ENCODE measurements at regions not wholly inside any gene's neighbourhood (a gene's known extent, or its start where the extent isn't known, plus 50 kb on each side); places are given as distances from the start of the nearest gene placed in this dataset.

DNA sequence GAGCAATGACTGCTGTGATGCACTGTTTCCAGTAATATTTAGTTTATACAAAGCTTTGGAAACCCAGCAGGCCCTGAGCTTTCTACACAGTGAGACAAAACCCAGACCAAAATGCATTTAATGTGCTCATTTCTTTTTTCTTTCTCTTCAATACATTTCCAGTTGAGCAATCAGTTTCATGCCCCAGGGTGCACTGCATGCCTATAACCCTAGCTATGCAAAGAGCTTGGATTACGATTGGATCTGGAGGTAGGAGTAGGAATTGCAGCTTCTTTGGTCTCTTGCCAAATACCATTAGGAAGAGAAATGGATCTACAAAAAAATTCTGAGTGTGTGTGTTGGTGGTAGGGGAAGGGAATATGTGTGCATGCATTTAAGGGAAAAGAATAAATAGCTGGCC, 1001.4 kb downstream of the SQOR start:
- no peaks in the 10 kb centered on the region for H3K9me1 ChIP-seq (ENCODE audit: insufficient read depth, low read length)
- H3K18ac ChIP-seq (ENCODE audit: low read depth, low read length), result no peak overlapping the region
- no peak overlapping the region for H2AK5ac ChIP-seq (ENCODE audit: low read depth, low read length)
- intact Hi-C loops (cut with micrococcal nuclease), result no loop called here
- ATAC-seq (ENCODE audit: low read depth) (no peak), DNase-seq (no peak)
- no peaks in the 10 kb centered on the region for H3K4me1 ChIP-seq (ENCODE audit: control insufficient read depth, insufficient read depth, low read length)
- H4K8ac ChIP-seq (ENCODE audit: low read depth in 2 of 2, low read length in 2 of 2), result no peak overlapping the region
- no peak overlapping the region for H4K5ac ChIP-seq (ENCODE audit: low read depth, low read length)
- H2BK5ac ChIP-seq (ENCODE audit: low read depth, low read length, poor library complexity, severe bottlenecking), result no peak overlapping the region
- TF ChIP-seq, protein P1, sequence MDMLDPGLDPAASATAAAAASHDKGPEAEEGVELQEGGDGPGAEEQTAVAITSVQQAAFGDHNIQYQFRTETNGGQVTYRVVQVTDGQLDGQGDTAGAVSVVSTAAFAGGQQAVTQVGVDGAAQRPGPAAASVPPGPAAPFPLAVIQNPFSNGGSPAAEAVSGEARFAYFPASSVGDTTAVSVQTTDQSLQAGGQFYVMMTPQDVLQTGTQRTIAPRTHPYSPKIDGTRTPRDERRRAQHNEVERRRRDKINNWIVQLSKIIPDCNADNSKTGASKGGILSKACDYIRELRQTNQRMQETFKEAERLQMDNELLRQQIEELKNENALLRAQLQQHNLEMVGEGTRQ (IDR thresholded peaks at IDR 0.05; ENCODE audit: low read depth, low read length), result no peak
- TF ChIP-seq SMC3 (IDR thresholded peaks at IDR 0.05; ENCODE audit: low read depth, low read length) (no peak), MXI1 (IDR thresholded peaks at IDR 0.05; ENCODE audit: borderline replicate concordance, low read depth, low read length) (no peak), RFX5 (IDR thresholded peaks at IDR 0.05; ENCODE audit: low read depth, low read length) (no peak), MAFK (IDR thresholded peaks at IDR 0.05; ENCODE audit: low read depth, low read length) (no peak), POLR2A (IDR thresholded peaks at IDR 0.05; ENCODE audit: low read depth, low read length) (no peak), BHLHE40 (IDR thresholded peaks at IDR 0.05; ENCODE audit: low read depth, low read length) (no peak)
- TF ChIP-seq, protein P2, sequence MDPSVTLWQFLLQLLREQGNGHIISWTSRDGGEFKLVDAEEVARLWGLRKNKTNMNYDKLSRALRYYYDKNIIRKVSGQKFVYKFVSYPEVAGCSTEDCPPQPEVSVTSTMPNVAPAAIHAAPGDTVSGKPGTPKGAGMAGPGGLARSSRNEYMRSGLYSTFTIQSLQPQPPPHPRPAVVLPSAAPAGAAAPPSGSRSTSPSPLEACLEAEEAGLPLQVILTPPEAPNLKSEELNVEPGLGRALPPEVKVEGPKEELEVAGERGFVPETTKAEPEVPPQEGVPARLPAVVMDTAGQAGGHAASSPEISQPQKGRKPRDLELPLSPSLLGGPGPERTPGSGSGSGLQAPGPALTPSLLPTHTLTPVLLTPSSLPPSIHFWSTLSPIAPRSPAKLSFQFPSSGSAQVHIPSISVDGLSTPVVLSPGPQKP (IDR thresholded peaks at IDR 0.05; ENCODE audit: borderline replicate concordance, low read depth, low read length), result no peak
- TF ChIP-seq, protein P3, sequence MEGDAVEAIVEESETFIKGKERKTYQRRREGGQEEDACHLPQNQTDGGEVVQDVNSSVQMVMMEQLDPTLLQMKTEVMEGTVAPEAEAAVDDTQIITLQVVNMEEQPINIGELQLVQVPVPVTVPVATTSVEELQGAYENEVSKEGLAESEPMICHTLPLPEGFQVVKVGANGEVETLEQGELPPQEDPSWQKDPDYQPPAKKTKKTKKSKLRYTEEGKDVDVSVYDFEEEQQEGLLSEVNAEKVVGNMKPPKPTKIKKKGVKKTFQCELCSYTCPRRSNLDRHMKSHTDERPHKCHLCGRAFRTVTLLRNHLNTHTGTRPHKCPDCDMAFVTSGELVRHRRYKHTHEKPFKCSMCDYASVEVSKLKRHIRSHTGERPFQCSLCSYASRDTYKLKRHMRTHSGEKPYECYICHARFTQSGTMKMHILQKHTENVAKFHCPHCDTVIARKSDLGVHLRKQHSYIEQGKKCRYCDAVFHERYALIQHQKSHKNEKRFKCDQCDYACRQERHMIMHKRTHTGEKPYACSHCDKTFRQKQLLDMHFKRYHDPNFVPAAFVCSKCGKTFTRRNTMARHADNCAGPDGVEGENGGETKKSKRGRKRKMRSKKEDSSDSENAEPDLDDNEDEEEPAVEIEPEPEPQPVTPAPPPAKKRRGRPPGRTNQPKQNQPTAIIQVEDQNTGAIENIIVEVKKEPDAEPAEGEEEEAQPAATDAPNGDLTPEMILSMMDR (conservative IDR thresholded peaks at IDR 0.05; ENCODE audit: low read depth, low read length), result no peak
- H2AFZ ChIP-seq (replicated peaks; ENCODE audit: low read length, poor library complexity), result no peak overlapping the region
- dilution Hi-C loops (cut with HindIII; ENCODE audit: low sequenced_read_pairs, unreplicated experiment), result no loop called here
- H4K20me1 ChIP-seq (ENCODE audit: insufficient read depth, low read length), result no peaks in the 10 kb centered on the region
- no peak overlapping the region for H3K4me2 ChIP-seq (ENCODE audit: low read depth, low read length)
- H3K9ac ChIP-seq (ENCODE audit: low read depth, low read length), result no peak overlapping the region
- no TSS peak for BruUV-seq (replicated peaks)
- H3K36me3 ChIP-seq (ENCODE audit: control insufficient read depth, insufficient read depth, low read length), result no peaks in the 10 kb centered on the region
- H2BK15ac ChIP-seq (ENCODE audit: low read depth, low read length), result no peak overlapping the region
- no peak overlapping the region for H3K4ac ChIP-seq (ENCODE audit: low read depth, low read length)
- H3K4me3 ChIP-seq (ENCODE audit: insufficient read depth, low read depth, low read length), result no peak overlapping the region
- H3K14ac ChIP-seq (replicated peaks; ENCODE audit: low read depth, low read length), result no peak overlapping the region
- H3K23ac ChIP-seq (ENCODE audit: low read depth, low read length), result no peak overlapping the region
- H3K56ac ChIP-seq (ENCODE audit: extremely low read depth, insufficient read depth, low read length), result no peak overlapping the region
- in situ Hi-C loops (cut with MboI; ENCODE audit: low sequenced_read_pairs), result no loop called here
- H2AK9ac ChIP-seq (replicated peaks; ENCODE audit: low read depth, low read length, poor library complexity), result no peak overlapping the region
- H3K27ac ChIP-seq (ENCODE audit: insufficient read depth, low read length), result no peak overlapping the region
- no peak overlapping the region for H2BK120ac ChIP-seq (ENCODE audit: low read depth, low read length)
- no peak overlapping the region for H4K91ac ChIP-seq (ENCODE audit: insufficient read depth, low read depth, low read length)
- WGBS, 2 experiments (ENCODE audit: extremely low coverage in 2 of 2, insufficient read length in 1 of 2), result 20% methylated on average over 1 of the region's 1 CpG; no CpG with 5 or more reads in 1 of the 2 experiments
- H3K9me3 ChIP-seq (ENCODE audit: control insufficient read depth, insufficient read depth, low read length), result peaks cover 5% of the 10 kb centered on the region
- POLR2A ChIA-PET (ENCODE audit: unreplicated experiment), result no interaction called here
- CTCF ChIA-PET, result no interaction called here
- H3K79me1 ChIP-seq (ENCODE audit: low read depth in 1 of 2, low read length in 2 of 2), result no peaks in the 10 kb centered on the region
- H2BK20ac ChIP-seq (ENCODE audit: low read depth, low read length), result no peak overlapping the region
- H3K27me3 ChIP-seq (ENCODE audit: control insufficient read depth, insufficient read depth, low read length), result no peaks in the 10 kb centered on the region

Measured in IMR-90 (cell line).